H54 (cell line): ENCODE measurements at regions not wholly inside any gene's neighbourhood (a gene's known extent, or its start where the extent isn't known, plus 50 kb on each side); places are given as distances from the start of the nearest gene placed in this dataset.

ENCODE experiments used
- DNase-seq: peaks from one replicate; pipeline ENCODE4 v3.0.0; 2011; ENCODE audit warnings: low spot score, mixed read lengths; ENCODE audit not compliant: insufficient read length
- FAIRE-seq: peaks from 3 replicates; lab custom pipeline; 2011; peaks lifted over from hg19 to GRCh38; lab: Jason Lieb, UNC
- POLR2A ChIP-seq: IDR thresholded peaks from 2 replicates; pipeline ENCODE4 v1.6.1; 2011; ENCODE audit warnings: low read depth, mild to moderate bottlenecking, low read length

DNA sequence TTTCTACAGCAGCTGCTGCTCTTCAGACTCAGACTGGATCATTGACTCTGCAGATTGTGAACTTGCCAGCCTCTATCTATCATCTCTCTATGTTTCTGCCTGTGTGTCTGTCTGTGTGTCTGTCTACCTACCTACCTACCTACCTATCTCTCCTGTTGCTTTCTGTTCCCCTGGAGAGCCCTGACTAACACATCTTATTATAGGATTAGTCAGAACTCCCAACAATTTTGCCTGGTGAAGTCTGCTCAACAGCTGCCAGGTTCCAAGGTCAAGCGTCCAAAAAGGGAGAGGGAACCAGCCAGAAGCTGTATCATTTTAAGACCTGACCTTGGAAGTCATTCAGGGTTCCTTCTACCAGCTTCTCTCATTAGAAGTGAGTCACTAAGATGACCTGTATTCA is 579.0 kb upstream of the DPP6 start:
- DNase-seq = no peak
- no peak for TF ChIP-seq POLR2A
- no peak for FAIRE-seq

GRCh38 chr7:153475239-153475638 is 577.0 kb upstream of the DPP6 start:
- DNase-seq (no peak), FAIRE-seq (no peak)
- TF ChIP-seq POLR2A = no peak

DNA sequence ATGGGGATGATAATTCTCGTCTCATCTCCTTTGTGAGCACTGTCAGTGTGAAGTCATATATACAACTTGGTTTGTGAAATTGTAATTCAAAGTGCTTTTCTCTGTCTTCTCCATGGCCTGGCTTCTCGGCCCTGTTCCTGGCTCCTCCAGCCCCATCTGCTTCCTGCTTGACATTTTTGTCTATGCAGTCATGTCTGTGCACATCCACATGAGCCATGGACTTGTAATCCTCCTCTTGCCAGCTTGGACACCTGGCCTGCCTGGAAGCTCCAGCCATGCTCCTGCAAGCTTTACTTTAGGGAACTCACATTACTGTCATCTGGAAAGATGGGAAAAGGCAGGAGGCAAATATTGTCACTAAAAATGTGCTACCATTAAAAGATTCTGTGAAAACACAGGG is 576.0 kb upstream of the DPP6 start:
- DNase-seq (no peak), FAIRE-seq (no peak)
- no peak for TF ChIP-seq POLR2A

- FAIRE-seq (no peak), DNase-seq (no peak)
- no peak for TF ChIP-seq POLR2A
Observed at GRCh38 chr7:153496257-153496656, 555.9 kb upstream of the DPP6 start.

- DNase-seq (no peak), FAIRE-seq (no peak)
- TF ChIP-seq POLR2A = no peak
Observed at GRCh38 chr7:153503093-153503492, 549.1 kb upstream of the DPP6 start.

DNA sequence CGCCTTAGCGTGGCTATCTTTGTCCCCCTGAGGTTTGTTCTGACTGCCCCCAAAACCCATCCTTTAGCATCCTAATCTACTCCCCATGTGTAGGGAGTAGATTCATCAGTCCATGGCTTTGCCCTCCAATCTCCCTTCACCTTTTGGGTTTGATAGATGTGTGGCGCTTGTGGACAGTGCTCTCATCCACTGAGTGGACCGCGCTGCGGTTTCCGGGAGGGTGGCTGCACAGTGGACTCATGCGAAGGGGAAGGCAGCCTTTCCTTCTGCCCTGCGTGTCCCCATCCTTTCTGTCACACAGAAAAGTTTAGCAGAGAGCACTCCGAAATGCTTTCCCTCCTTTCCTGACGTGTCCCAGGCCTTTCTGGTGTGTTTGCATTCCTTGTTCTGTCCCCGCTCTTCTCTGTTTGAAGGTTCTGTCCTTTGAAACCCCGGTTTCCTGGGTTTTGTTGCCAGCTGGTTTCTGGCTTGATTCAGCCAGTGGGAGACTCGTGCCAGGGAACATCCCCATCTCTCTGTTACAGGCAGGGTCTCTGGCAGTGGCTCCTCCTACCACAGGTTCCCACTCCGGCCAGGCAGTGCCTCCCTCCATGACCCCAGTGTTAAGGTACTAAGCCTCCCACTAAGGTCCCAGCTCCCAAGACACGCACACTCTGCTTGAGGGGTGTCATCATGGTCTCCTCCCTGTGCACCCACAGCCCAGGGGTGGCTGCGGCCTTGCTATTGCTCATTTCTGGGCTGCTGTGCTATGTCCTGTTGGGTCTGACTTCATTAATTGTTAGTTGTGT is 547.7 kb upstream of the DPP6 start:
- FAIRE-seq (no peak), DNase-seq (no peak)
- TF ChIP-seq POLR2A = no peak

GRCh38 chr7:153507885-153508284 is 544.3 kb upstream of the DPP6 start:
- no peak for TF ChIP-seq POLR2A
- no peak for DNase-seq
- no peak for FAIRE-seq

DNA sequence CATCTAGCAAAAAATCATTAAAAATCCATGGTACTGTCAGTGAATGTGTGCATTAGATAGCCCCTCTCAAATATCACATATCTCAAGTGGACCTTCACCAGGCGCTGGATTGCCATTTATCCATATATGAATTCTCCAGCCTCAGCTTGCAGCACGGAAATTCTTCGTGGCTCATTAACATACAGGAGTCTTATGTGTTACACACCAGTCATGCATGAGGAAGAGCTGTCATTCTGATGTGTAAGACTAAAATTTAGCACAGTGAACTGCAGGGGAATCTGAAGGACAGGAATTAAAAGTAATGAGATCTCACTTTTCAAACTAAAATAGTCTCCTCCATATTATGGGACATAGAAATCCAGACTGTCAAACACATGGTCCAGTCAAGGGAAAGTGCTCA is 542.4 kb upstream of the DPP6 start:
- DNase-seq (no peak), FAIRE-seq (no peak)
- no peak for TF ChIP-seq POLR2A

- no peak for TF ChIP-seq POLR2A
- no peak for DNase-seq
- FAIRE-seq = no peak
Observed at GRCh38 chr7:153510674-153511073, 541.5 kb upstream of the DPP6 start.

- FAIRE-seq (no peak), DNase-seq (no peak)
- no peak for TF ChIP-seq POLR2A
Observed at GRCh38 chr7:153514032-153514431, 538.2 kb upstream of the DPP6 start.

DNA sequence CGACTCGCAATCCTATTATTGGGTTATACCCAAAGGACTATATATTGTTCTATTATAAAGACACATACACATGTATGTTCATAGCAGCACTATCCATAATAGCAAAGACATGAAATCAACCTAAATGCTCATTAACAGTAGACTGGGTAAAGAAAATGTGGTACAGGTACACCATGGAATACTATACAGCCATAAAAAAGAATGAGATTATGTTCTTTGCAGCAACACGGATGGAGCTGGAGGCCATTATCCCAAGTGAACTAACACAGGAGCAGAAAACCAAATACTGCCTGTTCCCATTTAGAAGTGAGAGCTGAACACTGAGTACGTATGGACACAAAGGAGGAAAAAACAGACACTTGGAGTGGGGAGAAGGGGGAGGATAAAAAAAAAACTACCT is 536.8 kb upstream of the DPP6 start:
- no peak for TF ChIP-seq POLR2A
- FAIRE-seq = no peak

DNA sequence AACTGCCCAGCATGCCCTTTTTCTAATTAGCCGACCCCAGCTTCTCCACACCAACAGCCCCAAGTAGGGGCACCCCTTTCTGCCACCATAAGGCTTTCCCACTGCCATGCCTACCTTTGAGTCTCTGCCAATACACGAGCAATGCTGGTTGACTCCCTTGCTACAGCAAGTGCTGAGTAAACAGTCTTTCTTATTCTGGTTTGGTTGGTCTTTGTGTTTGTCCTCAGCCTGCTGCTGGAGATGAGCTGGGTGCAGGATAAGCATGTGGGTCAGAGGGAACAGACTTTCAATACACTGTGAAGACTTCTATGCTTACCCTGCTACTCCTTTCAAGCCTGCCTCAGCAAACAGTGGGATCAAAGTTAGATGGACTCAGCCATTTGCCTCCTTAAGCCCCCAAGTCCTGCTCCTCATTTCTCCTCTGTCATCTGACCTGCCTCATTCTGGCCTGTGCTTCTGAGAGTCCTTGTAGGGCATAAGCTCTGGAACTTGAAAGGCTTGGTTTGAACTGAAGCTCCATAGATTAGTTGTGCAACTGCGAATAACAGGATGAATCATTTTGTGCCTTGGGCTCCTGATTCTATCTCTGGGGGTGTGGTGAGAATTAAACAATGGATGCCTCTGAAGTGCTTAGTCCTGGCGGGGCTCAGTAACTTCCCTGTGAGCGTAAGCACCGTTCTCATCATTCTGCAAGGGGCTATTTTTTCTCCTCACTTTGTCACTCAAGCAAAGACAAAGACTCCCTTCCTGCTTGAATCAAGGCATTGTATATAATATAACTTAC is 533.8 kb upstream of the DPP6 start:
- TF ChIP-seq POLR2A = no peak
- DNase-seq (no peak), FAIRE-seq (no peak)

More for the DNA sequence above, 536.8 kb upstream of the DPP6 start:
- DNase-seq = no peak

DNA sequence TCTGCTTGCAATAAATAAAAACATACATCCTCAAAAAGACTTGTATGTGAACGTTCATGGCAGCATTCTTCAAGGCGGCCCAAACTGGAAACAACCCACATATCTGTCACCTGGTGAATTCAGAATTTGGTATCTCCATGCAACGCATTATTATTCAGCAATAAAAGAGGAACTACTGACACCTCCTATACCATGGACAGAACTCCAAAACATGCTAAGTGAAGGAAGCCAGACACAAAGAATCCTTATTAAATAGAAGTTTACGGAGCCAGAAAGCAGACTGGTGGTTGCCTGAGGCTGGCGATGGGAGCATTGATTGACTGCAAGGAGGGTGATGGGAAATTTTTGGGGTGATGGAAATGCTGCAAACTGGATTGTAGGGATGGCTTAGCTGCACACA is 530.8 kb upstream of the DPP6 start:
- no peak for FAIRE-seq
- no peak for TF ChIP-seq POLR2A

GRCh38 chr7:153522261-153522660 is 529.9 kb upstream of the DPP6 start:
- FAIRE-seq = no peak
- DNase-seq = no peak
- TF ChIP-seq POLR2A = no peak

More for the DNA sequence above, 530.8 kb upstream of the DPP6 start:
- no peak for DNase-seq

- no peak for TF ChIP-seq POLR2A
- FAIRE-seq = no peak
- no peak for DNase-seq
Observed at GRCh38 chr7:153523320-153524015, 528.7 kb upstream of the DPP6 start.
